ENCODE measurements at regions not wholly inside any gene's neighbourhood (a gene's known extent, or its start where the extent isn't known, plus 50 kb on each side); places are given as distances from the start of the nearest gene placed in this dataset.
"Not testable (repeated sequence)": the region's sequence is repeated elsewhere in the genome, so short reads cannot be mapped to it uniquely, and the experiment has no call there.

GRCh38 chr12:72746048-72746447 is 473.9 kb downstream of the TRHDE start:
- TF ChIP-seq CTCF (IDR thresholded peaks at IDR 0.05; ENCODE audit: low read depth, low read length, missing control alignments): no peak
- no peaks in the 10 kb centered on the region for H3K27me3 ChIP-seq (replicated peaks)
- no peak overlapping the region for H3K27ac ChIP-seq
- H3K36me3 ChIP-seq (replicated peaks): no peaks in the 10 kb centered on the region
- in situ Hi-C loops (cut with HindIII; ENCODE audit: low pct_ligation_motif_present, low sequenced_read_pairs): no loop called here
- no peak for DNase-seq
- no peak overlapping the region for H3K4me3 ChIP-seq (ENCODE audit: low read depth, low read length)

- H3K36me3 ChIP-seq (replicated peaks): no peaks in the 10 kb centered on the region
- in situ Hi-C loops (cut with HindIII; ENCODE audit: low pct_ligation_motif_present, low sequenced_read_pairs): no loop called here
- no peak for TF ChIP-seq CTCF (IDR thresholded peaks at IDR 0.05; ENCODE audit: low read depth, low read length, missing control alignments)
- DNase-seq: no peak
- H3K27ac ChIP-seq: no peak overlapping the region
- H3K27me3 ChIP-seq (replicated peaks): no peaks in the 10 kb centered on the region
- H3K4me3 ChIP-seq (ENCODE audit: low read depth, low read length): no peak overlapping the region
Observed at GRCh38 chr12:72747111-72747849, 475.1 kb downstream of the TRHDE start.

GRCh38 chr12:72748971-72749370 is 476.8 kb downstream of the TRHDE start:
- in situ Hi-C loops (cut with HindIII; ENCODE audit: low pct_ligation_motif_present, low sequenced_read_pairs): no loop called here
- no peak for DNase-seq
- Histone ChIP-seq H3K27ac (no peak overlapping the region), H3K27me3 (replicated peaks) (no peaks in the 10 kb centered on the region), H3K4me3 (ENCODE audit: low read depth, low read length) (no peak overlapping the region), H3K36me3 (replicated peaks) (no peaks in the 10 kb centered on the region)
- TF ChIP-seq CTCF (IDR thresholded peaks at IDR 0.05; ENCODE audit: low read depth, low read length, missing control alignments): no peak

GRCh38 chr12:72753571-72753970 is 481.4 kb downstream of the TRHDE start:
- in situ Hi-C loops (cut with HindIII; ENCODE audit: low pct_ligation_motif_present, low sequenced_read_pairs): no loop called here
- no peak for DNase-seq

GRCh38 chr12:72754026-72754425 is 481.9 kb downstream of the TRHDE start:
- H3K27me3 ChIP-seq (replicated peaks); H3K4me3 ChIP-seq (ENCODE audit: low read depth, low read length); H3K27ac ChIP-seq; DNase-seq; H3K36me3 ChIP-seq (replicated peaks); in situ Hi-C loops (cut with HindIII; ENCODE audit: low pct_ligation_motif_present, low sequenced_read_pairs): not testable (repeated sequence)

More at GRCh38 chr12:72753571-72753970, 481.4 kb downstream of the TRHDE start:
- Histone ChIP-seq H3K27me3 (replicated peaks) (no peaks in the 10 kb centered on the region), H3K27ac (no peak overlapping the region), H3K4me3 (ENCODE audit: low read depth, low read length) (no peak overlapping the region), H3K36me3 (replicated peaks) (no peaks in the 10 kb centered on the region)
- no peak for TF ChIP-seq CTCF (IDR thresholded peaks at IDR 0.05; ENCODE audit: low read depth, low read length, missing control alignments)

- H3K36me3 ChIP-seq (replicated peaks): no peaks in the 10 kb centered on the region
- no peak overlapping the region for H3K4me3 ChIP-seq (ENCODE audit: low read depth, low read length)
- no peak overlapping the region for H3K27ac ChIP-seq
- DNase-seq: no peak
- in situ Hi-C loops (cut with HindIII; ENCODE audit: low pct_ligation_motif_present, low sequenced_read_pairs): no loop called here
- no peaks in the 10 kb centered on the region for H3K27me3 ChIP-seq (replicated peaks)
- no peak for TF ChIP-seq CTCF (IDR thresholded peaks at IDR 0.05; ENCODE audit: low read depth, low read length, missing control alignments)
Observed at GRCh38 chr12:72766517-72766916, 494.3 kb downstream of the TRHDE start.

Data from brain microvascular endothelial cell (primary cell).